NCI-H460 (cell line): ENCODE measurements at regions not wholly inside any gene's neighbourhood (a gene's known extent, or its start where the extent isn't known, plus 50 kb on each side); places are given as distances from the start of the nearest gene placed in this dataset.

Experiments used
- DNase-seq: peaks from one replicate; pipeline ENCODE4 v3.0.0-alpha.2; 2016; ENCODE audit warnings: low read depth; ENCODE audit errors: extremely low read depth

GRCh38 chrX:6909396-6909795, 238.1 kb upstream of the STS start:
- no peak for DNase-seq

- DNase-seq, result no peak
These were observed 240.9 kb upstream of the STS start for GRCh38 chrX:6906608-6907007.

- no peak for DNase-seq
These were observed 243.4 kb upstream of the STS start for GRCh38 chrX:6904156-6904555.

GRCh38 chrX:6898371-6898770, 249.1 kb upstream of the STS start:
- DNase-seq, result no peak

- no peak for DNase-seq
These were observed 256.1 kb upstream of the STS start for GRCh38 chrX:6891404-6891803.

- no peak for DNase-seq
These were observed 256.8 kb upstream of the STS start for GRCh38 chrX:6890544-6891261.

- DNase-seq, result no peak
These were observed 261.6 kb upstream of the STS start for GRCh38 chrX:6885909-6886308.

GRCh38 chrX:6885396-6885795, 262.1 kb upstream of the STS start:
- DNase-seq, result no peak

GRCh38 chrX:6861456-6861855, 286.1 kb upstream of the STS start:
- no peak for DNase-seq

- no peak for DNase-seq
These were observed 289.8 kb upstream of the STS start for GRCh38 chrX:6857749-6858148.

GRCh38 chrX:6856471-6856870, 291.0 kb upstream of the STS start:
- no peak for DNase-seq

- DNase-seq, result no peak
These were observed 294.6 kb upstream of the STS start for GRCh38 chrX:6852869-6853268.

- no peak for DNase-seq
These were observed 295.4 kb upstream of the STS start for GRCh38 chrX:6852121-6852520.

- no peak for DNase-seq
These were observed 296.4 kb upstream of the STS start for GRCh38 chrX:6851140-6851539.

GRCh38 chrX:6849716-6850414, 297.6 kb upstream of the STS start:
- DNase-seq, result no peak

- no peak for DNase-seq
These were observed 297.7 kb upstream of the VCX3A start for GRCh38 chrX:6832619-6833018.

- DNase-seq, result no peak
These were observed 291.9 kb upstream of the VCX3A start for GRCh38 chrX:6826856-6827255.

GRCh38 chrX:6821730-6822129, 286.8 kb upstream of the VCX3A start:
- DNase-seq, result no peak

GRCh38 chrX:6813836-6814370, 279.0 kb upstream of the VCX3A start:
- no peak for DNase-seq

- no peak for DNase-seq
These were observed 277.2 kb upstream of the VCX3A start for GRCh38 chrX:6812087-6812486.

GRCh38 chrX:6810776-6811175, 275.9 kb upstream of the VCX3A start:
- no peak for DNase-seq

- no peak for DNase-seq
These were observed 268.7 kb upstream of the VCX3A start for GRCh38 chrX:6803607-6804006.
